ENCODE measurements at regions not wholly inside any gene's neighbourhood (a gene's known extent, or its start where the extent isn't known, plus 50 kb on each side); places are given as distances from the start of the nearest gene placed in this dataset.

GRCh38 chr5:175811589-175811988, 59.8 kb upstream of the CPLX2 start:
- ChIA-PET POLR2A (no interaction called here), CTCF (no interaction called here)
- Histone ChIP-seq H3K9ac (ENCODE audit: low read length) (no peak overlapping the region), H3K79me2 (ENCODE audit: control insufficient read depth, insufficient read depth, low read length) (no peaks in the 10 kb centered on the region), H3K9me3 (ENCODE audit: control extremely low read depth in 1 of 3, control insufficient read depth in 2 of 3, insufficient read depth in 1 of 3, low read length in 2 of 3) (peaks cover 0 to 2% (median 0%) of the 10 kb centered on the region in 3 donors), H3K27me3 (replicated peaks in 1 of 4; ENCODE audit: control extremely low read depth in 1 of 4, control insufficient read depth in 3 of 4, insufficient read depth in 4 of 4, low read length in 3 of 4) (peaks cover 0 to 3% (median 0%) of the 10 kb centered on the region in 4 experiments), H4K20me1 (ENCODE audit: control insufficient read depth, insufficient read depth, low read length, poor library complexity, severe bottlenecking) (no peaks in the 10 kb centered on the region), H3K4me3 (ENCODE audit: control extremely low read depth in 1 of 5, extremely low read depth in 1 of 5, insufficient read depth in 1 of 5, low read depth in 2 of 5, low read length in 4 of 5) (no peak overlapping the region), H2AFZ (ENCODE audit: insufficient read depth, low read depth, low read length, poor library complexity, severe bottlenecking) (no peak overlapping the region), H3K4me1 (ENCODE audit: control insufficient read depth in 2 of 2, insufficient read depth in 2 of 2, low read length in 2 of 2) (no peaks in the 10 kb centered on the region), H3K4me2 (replicated peaks; ENCODE audit: low read depth, low read length, poor library complexity, severe bottlenecking) (no peak overlapping the region), H3K36me3 (replicated peaks in 1 of 2; ENCODE audit: control extremely low read depth in 1 of 2, control insufficient read depth in 1 of 2, extremely low read depth in 1 of 2, insufficient read depth in 2 of 2, low read length in 1 of 2) (no peaks in the 10 kb centered on the region), H3K27ac (ENCODE audit: low read length in 2 of 2) (no peak overlapping the region)
- no peak for TF ChIP-seq EZH2 (IDR thresholded peaks at IDR 0.05; ENCODE audit: borderline replicate concordance, insufficient read depth, low read depth, low read length, poor library complexity, severe bottlenecking)
- TF ChIP-seq CTCF (IDR thresholded peaks at IDR 0.05): no peak
- ATAC-seq (ENCODE audit: low read depth) (no peak), DNase-seq (no peak)
- Mint-ChIP-seq H3K27ac (no peak overlapping the region), H3K4me1 (no peaks in the 10 kb centered on the region), H3K27me3 (peaks cover 16% of the 10 kb centered on the region), H3K9me3 (ENCODE audit: insufficient read depth) (no peaks in the 10 kb centered on the region), H3K4me3 (no peak overlapping the region)
- WGBS (ENCODE audit: insufficient coverage): 79% methylated on average over 2 of the region's 2 CpGs
- intact Hi-C loops (cut with micrococcal nuclease): no loop called here

GRCh38 chr5:175813943-175814630, 57.3 kb upstream of the CPLX2 start:
- Histone ChIP-seq H3K4me2 (replicated peaks; ENCODE audit: low read depth, low read length, poor library complexity, severe bottlenecking) (no peak overlapping the region), H3K36me3 (replicated peaks in 1 of 2; ENCODE audit: control extremely low read depth in 1 of 2, control insufficient read depth in 1 of 2, extremely low read depth in 1 of 2, insufficient read depth in 2 of 2, low read length in 1 of 2) (no peaks in the 10 kb centered on the region), H3K79me2 (ENCODE audit: control insufficient read depth, insufficient read depth, low read length) (no peaks in the 10 kb centered on the region), H3K9me3 (ENCODE audit: control extremely low read depth in 1 of 3, control insufficient read depth in 2 of 3, insufficient read depth in 1 of 3, low read length in 2 of 3) (no peaks in the 10 kb centered on the region), H3K4me3 (ENCODE audit: control extremely low read depth in 1 of 5, extremely low read depth in 1 of 5, insufficient read depth in 1 of 5, low read depth in 2 of 5, low read length in 4 of 5) (no peak overlapping the region), H3K27ac (ENCODE audit: low read length in 2 of 2) (no peak overlapping the region), H3K4me1 (ENCODE audit: control insufficient read depth in 2 of 2, insufficient read depth in 2 of 2, low read length in 2 of 2) (no peaks in the 10 kb centered on the region), H3K9ac (ENCODE audit: low read length) (no peak overlapping the region), H2AFZ (ENCODE audit: insufficient read depth, low read depth, low read length, poor library complexity, severe bottlenecking) (no peak overlapping the region), H4K20me1 (ENCODE audit: control insufficient read depth, insufficient read depth, low read length, poor library complexity, severe bottlenecking) (no peaks in the 10 kb centered on the region), H3K27me3 (replicated peaks in 1 of 4; ENCODE audit: control extremely low read depth in 1 of 4, control insufficient read depth in 3 of 4, insufficient read depth in 4 of 4, low read length in 3 of 4) (peaks cover 0 to 2% (median 0%) of the 10 kb centered on the region in 4 experiments)
- Mint-ChIP-seq H3K4me3 (no peak overlapping the region), H3K27ac (no peak overlapping the region), H3K4me1 (no peaks in the 10 kb centered on the region), H3K27me3 (peaks cover 15% of the 10 kb centered on the region), H3K9me3 (ENCODE audit: insufficient read depth) (no peaks in the 10 kb centered on the region)
- ChIA-PET CTCF (no interaction called here), POLR2A (no interaction called here)
- no peak for DNase-seq
- TF ChIP-seq CTCF (IDR thresholded peaks at IDR 0.05) (no peak), EZH2 (IDR thresholded peaks at IDR 0.05; ENCODE audit: borderline replicate concordance, insufficient read depth, low read depth, low read length, poor library complexity, severe bottlenecking) (no peak)
- no peak for ATAC-seq (ENCODE audit: low read depth)
- 77% methylated on average over 4 of the region's 4 CpGs for WGBS (ENCODE audit: insufficient coverage)
- intact Hi-C loops (cut with micrococcal nuclease): no loop called here

Measured in B cell (primary cell).